Uterus (tissue), 3 donors: ENCODE measurements at regions not wholly inside any gene's neighbourhood (a gene's known extent, or its start where the extent isn't known, plus 50 kb on each side); places are given as distances from the start of the nearest gene placed in this dataset. TPM values are rescaled to one million over a fixed set of nuclear protein-coding genes. Genes with fewer than 3 reads are reported as not detected.
"Not testable (repeated sequence)": the region's sequence is repeated elsewhere in the genome, so short reads cannot be mapped to it uniquely, and the experiment has no call there.

Source experiments
- DNase-seq, 2 donors: peaks; one replicate each; pipeline ENCODE4 v3.0.0-alpha.2; 2019 to 2020
- H3K27ac ChIP-seq, 2 donors: fragments of 200-600 bp; sonication (generic); 1 replicate in 1 of 2; 2 replicates in 1 of 2; pipeline ENCODE4 v1.5.1; 2016 to 2018
- H3K27me3 ChIP-seq, 2 donors: fragments of 200-600 bp; sonication (generic); one replicate each; pipeline ENCODE4 v1.5.1; 2018 to 2019; ENCODE audit warnings: control low read depth in 1 of 2
- H3K36me3 ChIP-seq, 2 donors: fragments of 200-600 bp; sonication (generic); one replicate each; pipeline ENCODE4 v1.5.1; 2019; ENCODE audit warnings: control low read depth in 1 of 2
- H3K4me1 ChIP-seq, 2 donors: fragments of 200-600 bp; sonication (generic); one replicate each; pipeline ENCODE4 v1.5.1; 2018 to 2019; ENCODE audit warnings: control low read depth in 1 of 2
- H3K4me3 ChIP-seq, 2 donors: fragments of 200-600 bp; sonication (generic); 1 replicate in 1 of 2; 2 replicates in 1 of 2; pipeline ENCODE4 v1.5.1; 2018 to 2019; ENCODE audit warnings: mild to moderate bottlenecking in 1 of 2
- H3K9me3 ChIP-seq, 2 donors: fragments of 200-600 bp; sonication (generic); one replicate each; pipeline ENCODE4 v1.5.1; 2019; ENCODE audit warnings: control low read depth in 1 of 2
- CTCF ChIP-seq, 4 experiments: fragments of 200-600 bp in 2 of 4; fragments of 450-650 bp in 2 of 4; sonication (generic) in 2 of 4; IDR thresholded peaks; one replicate each; pipeline ENCODE4 v1.5.1; 2016 to 2019; ENCODE audit warnings: antibody characterized with exemption in 4 of 4, mild to moderate bottlenecking in 2 of 4, moderate library complexity in 1 of 4
- POLR2A ChIP-seq, 2 donors: fragments of 450-650 bp; IDR thresholded peaks; one replicate each; pipeline ENCODE4 v1.6.1; 2016; ENCODE audit warnings: antibody characterized with exemption in 2 of 2, mild to moderate bottlenecking in 1 of 2, moderate library complexity in 1 of 2
- intact Hi-C: fragments of 100-400 bp; cut with DNase I; formaldehyde crosslinking; loops from one replicate; pipeline ENCODE4 v1.15.1; 2023; ENCODE audit warnings: low total_unique reads
- small RNA-seq: library from RNA; depleted of rRNA; stranded (forward); fragments of <200 nt; gene quantifications from one replicate; pipeline ENCODE3, GENCODE V24; 2016
- donor health status: DM: yes; HTN: yes; CAD: no.

GRCh38 chrX:9401051-9401450 lies 63.8 kb upstream of the TBL1X start:
- TF ChIP-seq CTCF (IDR thresholded peaks at IDR 0.05) (no peak), POLR2A (IDR thresholded peaks at IDR 0.05) (no peak)
- Histone ChIP-seq H3K27ac (no peak overlapping the region), H3K36me3 (no peaks in the 10 kb centered on the region), H3K4me1 (no peaks in the 10 kb centered on the region), H3K27me3 (no peaks in the 10 kb centered on the region), H3K9me3 (no peaks in the 10 kb centered on the region), H3K4me3 (no peak overlapping the region)
- intact Hi-C loops = no loop called here
- DNase-seq = no peak

DNA sequence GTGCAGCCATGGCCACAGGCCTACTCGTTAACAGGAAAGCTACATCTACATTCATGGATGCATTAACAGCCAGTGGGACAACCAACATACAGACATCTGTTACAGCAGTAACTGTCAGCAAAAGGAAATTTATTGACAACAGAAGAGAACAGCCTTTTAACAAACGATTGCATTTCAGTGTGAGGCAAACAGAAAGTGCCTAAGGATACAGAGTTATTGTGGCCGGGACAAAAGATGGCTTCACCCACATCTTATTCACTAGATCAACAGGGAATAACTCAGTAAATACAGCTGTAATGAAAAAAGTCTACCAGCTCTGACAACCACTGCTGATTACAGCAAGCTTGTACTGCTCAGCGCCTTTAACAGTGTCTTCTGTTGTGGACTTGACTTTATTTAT lies 61.5 kb upstream of the TBL1X start:
- H3K36me3 ChIP-seq = no peaks in the 10 kb centered on the region
- intact Hi-C loops = no loop called here
- H3K4me3 ChIP-seq = no peak overlapping the region
- H3K4me1 ChIP-seq = no peaks in the 10 kb centered on the region
- TF ChIP-seq CTCF (IDR thresholded peaks at IDR 0.05) (no peak), POLR2A (IDR thresholded peaks at IDR 0.05) (no peak)
- no peaks in the 10 kb centered on the region for H3K9me3 ChIP-seq
- no peak overlapping the region for H3K27ac ChIP-seq
- DNase-seq = no peak
- H3K27me3 ChIP-seq = no peaks in the 10 kb centered on the region

GRCh38 chrX:9405635-9406034 lies 59.2 kb upstream of the TBL1X start:
- H3K4me3 ChIP-seq, H3K27ac ChIP-seq, H3K9me3 ChIP-seq, intact Hi-C loops, H3K4me1 ChIP-seq, H3K27me3 ChIP-seq, DNase-seq, H3K36me3 ChIP-seq: not testable (repeated sequence)

- H3K27me3 ChIP-seq, H3K36me3 ChIP-seq, H3K9me3 ChIP-seq, H3K4me1 ChIP-seq, H3K27ac ChIP-seq, DNase-seq, H3K4me3 ChIP-seq, intact Hi-C loops: not testable (repeated sequence)
These were observed 54.0 kb upstream of the TBL1X start for GRCh38 chrX:9410889-9411288.

- H3K27me3 ChIP-seq, H3K27ac ChIP-seq, intact Hi-C loops, H3K4me3 ChIP-seq, H3K9me3 ChIP-seq, H3K36me3 ChIP-seq, H3K4me1 ChIP-seq: not testable (repeated sequence)
- peak in 1 of 2 donors; percentile 21 for DNase-seq
These were observed 53.2 kb upstream of the TBL1X start for GRCh38 chrX:9411682-9412081.

- no peak for DNase-seq
- Histone ChIP-seq H3K36me3 (no peaks in the 10 kb centered on the region), H3K4me3 (no peak overlapping the region), H3K9me3 (no peaks in the 10 kb centered on the region), H3K27ac (no peak overlapping the region), H3K4me1 (no peaks in the 10 kb centered on the region), H3K27me3 (no peaks in the 10 kb centered on the region)
- intact Hi-C loops = no loop called here
- TF ChIP-seq POLR2A (IDR thresholded peaks at IDR 0.05) = no peak
- TF ChIP-seq CTCF (IDR thresholded peaks at IDR 0.05) = no peak
These were observed 50.4 kb upstream of the TBL1X start for GRCh38 chrX:9414416-9414815.

Small RNAs in the stretch of these regions (small RNA-seq; reads per million reads assigned to genes)
- gene AC119618.1 (not detected), gene RNA5SP499 (not detected)
